HG03064 (cell line): ENCODE measurements at regions not wholly inside any gene's neighbourhood (a gene's known extent, or its start where the extent isn't known, plus 50 kb on each side); places are given as distances from the start of the nearest gene placed in this dataset.

ENCODE experiments used
- ATAC-seq: cut with Tn5 transposase; IDR thresholded peaks from one replicate; pipeline ENCODE4 v1.9.1; 2021; ENCODE audit warnings: low read depth; ENCODE audit not compliant: unreplicated experiment

DNA sequence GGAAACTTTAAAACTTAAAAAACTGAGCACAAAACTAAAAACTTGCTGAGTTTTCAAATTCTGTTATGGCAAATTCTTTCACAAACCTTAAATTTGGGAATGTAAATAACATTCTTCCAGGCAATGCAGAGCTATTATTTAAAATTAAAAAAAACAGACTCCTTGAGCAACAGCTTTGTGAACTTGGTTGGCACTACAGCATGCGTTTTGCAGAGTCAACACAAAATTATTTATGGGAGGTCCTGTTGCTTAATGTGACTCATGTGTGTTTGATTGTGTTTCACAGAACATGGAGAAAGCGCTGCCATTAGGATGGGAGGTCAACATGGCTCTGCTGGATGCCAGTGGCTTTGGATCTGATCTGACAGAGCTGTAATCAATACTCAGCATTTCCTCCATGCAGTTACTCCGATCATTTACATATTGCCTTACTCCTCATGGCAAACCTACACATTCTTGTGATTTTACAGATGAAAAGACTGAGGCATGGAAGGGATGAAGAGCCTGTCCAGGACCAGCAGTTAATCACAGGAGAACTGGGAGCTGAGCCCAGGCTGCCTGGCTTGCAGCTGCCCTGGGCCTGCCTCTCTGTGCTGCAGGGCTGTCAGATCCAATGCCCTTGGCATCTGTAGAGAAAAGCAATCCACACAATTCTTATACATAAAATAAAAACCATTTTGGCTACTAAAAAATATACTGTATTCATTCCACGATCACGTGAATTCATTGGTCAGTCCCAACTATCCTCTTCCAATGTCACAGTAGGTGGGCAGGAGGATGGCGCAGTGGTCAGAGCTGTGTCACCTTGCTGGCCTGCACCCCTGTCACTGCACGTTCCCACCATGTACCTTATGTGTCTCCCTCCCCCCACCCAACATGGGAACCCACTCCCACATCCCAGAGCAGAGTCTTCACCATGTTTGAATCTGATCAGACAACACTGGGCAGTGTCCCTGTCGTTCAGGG lies 200.9 kb downstream of the CXCL12 start:
- no peak for ATAC-seq

- no peak for ATAC-seq
Observed at GRCh38 chr10:44182909-44183308, 202.0 kb downstream of the CXCL12 start.

- ATAC-seq = no peak
Observed at GRCh38 chr10:44180321-44181168, 204.4 kb downstream of the CXCL12 start.

DNA sequence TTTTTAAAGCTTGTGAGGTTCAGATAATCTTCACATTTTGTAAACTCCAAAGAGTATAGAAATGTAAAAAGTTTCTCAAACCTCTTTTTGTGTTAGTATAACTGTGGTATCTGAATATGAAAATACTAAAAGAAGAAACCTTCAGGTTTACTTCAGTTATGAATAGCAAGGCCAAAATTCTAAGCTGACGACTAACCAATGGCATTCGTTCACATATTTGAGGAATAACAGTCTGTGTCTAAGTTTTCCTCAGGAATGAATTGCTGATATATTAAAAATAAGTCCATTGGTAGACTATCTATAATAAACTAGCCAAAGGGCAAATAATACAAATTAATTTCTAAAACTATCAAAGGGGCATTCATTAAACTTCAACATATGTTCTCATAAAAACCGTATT lies 206.0 kb downstream of the CXCL12 start:
- ATAC-seq = no peak

DNA sequence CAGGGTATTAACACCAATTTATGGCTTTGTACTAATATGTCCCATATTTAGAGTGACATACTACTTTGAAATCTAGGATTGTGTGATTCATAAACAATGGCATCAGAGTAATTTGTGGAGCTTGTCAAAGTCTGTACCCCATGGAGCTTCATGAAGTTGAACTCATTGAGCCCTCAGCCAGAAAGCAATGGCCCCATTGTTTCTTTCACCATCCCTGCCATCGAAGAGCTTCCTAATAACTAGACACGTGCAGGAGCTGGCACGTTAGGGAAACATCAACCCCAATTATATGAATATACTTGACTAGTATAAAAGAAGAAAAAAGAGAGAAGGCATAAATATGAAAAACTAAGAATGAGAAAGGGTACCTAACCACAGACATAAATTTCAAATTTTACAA lies 206.6 kb downstream of the CXCL12 start:
- ATAC-seq = no peak

DNA sequence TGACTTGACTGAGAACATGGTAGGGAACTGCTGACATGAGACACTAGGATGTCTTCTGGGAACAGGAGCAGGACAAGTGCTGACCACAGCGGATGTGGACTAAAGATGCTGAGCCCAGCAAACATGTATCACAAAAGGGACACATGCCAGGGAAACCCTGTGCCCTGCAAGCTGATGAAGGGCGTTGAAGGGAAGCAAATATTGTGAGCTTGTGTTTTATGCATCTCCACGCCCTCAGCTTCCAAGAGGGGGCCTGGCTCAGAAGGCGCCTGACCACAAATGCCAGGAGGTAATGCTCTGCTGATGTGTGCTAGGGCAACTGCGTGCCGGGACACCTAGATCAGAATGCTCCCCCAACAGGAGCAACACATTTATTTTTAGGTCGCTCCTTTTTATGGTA lies 207.3 kb downstream of the CXCL12 start:
- ATAC-seq = no peak

DNA sequence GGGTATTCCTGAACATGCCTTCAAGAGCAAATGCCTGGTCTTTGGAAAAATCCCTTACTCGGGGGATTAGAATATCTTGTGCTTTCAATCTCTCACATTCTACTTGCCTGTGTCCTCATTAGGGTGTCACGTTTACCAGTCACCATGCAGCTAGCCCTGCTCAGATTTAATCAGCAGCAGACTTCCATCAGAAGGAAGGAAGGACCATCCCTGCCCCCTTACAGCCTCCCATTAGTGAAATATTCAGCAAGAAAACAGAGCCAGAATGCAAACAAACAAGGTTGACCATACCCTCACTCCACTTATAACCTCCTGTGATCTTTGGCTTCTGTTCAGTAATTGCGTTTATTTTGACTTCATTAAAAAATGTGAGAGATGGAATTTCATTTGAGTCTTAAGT lies 208.6 kb downstream of the CXCL12 start:
- ATAC-seq = no peak

DNA sequence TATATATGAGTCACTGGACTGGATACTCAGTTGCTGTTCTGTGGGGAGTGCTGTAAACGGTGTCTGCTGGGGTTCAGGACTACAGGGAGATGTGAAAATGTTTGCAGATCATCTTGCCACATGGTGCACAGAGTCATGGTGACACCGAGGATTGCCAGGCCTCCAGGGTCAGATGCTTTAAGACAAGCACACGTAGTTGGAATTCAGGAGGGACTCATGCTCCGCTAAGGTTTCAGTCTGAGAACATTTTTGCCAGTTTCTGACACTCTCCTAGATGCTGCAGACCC lies 211.3 kb downstream of the CXCL12 start:
- ATAC-seq = no peak

DNA sequence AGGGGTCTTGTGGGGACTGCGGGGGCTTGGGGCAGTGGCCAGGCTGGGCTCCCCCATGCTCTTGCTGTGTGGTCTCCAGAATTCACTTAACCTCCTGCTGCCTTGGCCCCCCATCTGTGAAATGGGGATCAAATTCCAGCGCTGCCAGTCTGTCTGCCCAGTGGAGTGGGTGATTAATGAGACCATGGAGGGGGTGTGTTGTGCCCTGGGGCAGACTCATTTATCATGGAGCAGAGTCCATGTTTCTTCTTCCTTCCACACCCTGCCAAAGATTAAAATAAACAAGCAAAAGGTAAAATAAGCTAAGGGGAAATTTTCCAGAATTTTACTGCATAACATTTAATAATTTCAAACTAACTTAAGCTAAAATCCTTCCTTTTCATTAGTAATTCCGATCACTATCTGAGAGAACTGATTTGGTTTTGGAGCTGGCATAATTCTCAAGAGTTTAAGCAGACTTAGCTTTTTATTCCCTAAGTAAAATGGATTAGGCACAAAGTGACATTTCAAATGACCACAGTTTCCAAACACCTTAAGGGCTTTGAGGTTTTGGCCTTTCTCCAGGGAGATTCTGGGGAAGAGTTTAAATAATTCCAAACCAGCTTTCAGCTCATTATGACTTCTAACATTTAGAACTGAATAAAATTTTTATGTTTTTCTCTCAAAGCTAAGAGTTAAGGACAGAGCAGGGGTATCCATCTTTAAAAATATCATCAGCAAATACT lies 211.9 kb downstream of the CXCL12 start:
- ATAC-seq = no peak

DNA sequence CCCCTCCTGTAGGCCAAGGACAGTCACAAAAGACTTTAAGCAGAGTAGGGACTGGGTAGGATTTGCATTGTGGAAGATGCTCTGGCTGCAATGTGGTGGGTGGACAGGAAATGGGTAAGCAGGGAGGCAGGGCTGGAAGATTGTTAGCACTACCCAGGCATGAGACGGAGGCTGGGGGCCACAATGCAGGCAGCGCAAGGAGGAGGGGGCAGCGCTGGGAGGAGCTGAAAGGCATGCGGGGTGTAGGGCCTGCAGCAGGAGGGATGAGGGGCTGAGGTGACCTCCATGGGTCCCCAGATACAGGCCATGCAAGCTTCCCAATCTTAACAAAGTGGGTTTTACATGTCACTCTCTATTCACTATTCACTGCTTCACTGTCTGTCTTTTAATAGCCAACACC lies 213.1 kb downstream of the CXCL12 start:
- no peak for ATAC-seq

DNA sequence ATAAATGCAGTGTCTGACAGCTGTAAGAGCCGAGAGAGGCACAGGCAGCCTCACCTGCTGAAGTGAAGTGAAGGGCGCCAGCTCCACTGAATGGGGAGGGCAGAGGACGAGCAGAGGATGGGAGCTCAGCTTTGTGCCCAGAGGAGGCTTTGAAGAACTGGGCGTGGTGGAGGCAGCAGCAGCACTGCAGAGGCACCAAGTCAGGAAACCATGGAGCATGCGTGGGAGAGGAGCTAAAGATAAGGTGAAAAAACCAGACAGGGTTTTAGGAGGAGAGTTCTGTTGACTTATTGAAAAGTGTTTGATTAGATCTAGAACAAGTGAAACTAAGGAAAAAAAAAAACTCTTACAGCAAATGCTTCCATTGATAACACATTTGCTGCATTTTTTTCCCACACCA lies 216.4 kb downstream of the CXCL12 start:
- no peak for ATAC-seq

DNA sequence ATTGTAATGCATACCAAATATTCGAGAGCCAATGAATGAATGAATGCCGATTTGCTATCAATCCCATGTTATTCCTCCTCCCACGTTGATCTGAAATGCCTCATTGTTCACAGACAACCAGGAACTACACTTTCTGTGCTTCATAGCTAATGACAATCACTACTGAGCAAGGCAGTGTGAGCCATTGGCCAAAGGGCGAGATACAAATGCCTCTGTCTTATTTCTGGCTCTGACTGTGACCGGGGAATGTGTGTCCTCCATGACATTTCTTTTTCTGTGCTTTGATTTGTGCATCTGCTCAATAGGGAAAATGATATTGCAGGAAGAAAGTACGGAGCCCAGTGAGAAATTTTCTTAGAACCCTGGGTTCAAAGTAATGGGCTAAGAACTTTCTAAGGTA lies 217.1 kb downstream of the CXCL12 start:
- ATAC-seq = no peak

DNA sequence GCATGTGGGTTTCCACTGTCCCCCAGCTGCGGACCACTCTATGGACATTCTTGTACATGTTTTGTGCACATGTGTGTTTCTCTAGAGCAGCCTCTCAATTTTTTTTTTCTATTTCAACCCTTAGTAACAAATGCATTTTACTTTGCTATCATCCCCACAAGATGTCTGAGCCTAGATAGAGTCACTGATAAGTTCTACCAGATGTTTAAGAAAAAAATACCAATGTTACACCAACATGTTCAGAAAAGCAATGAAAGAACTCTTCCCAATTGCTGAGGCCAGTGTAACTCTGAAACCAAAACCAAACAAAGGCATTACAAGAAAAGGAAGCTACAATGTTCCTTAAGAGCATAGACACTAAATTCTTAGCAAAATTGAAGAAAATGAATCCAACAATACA lies 218.5 kb downstream of the CXCL12 start:
- ATAC-seq = no peak

- ATAC-seq = no peak
Observed at GRCh38 chr10:44164251-44164956, 220.5 kb downstream of the CXCL12 start.

DNA sequence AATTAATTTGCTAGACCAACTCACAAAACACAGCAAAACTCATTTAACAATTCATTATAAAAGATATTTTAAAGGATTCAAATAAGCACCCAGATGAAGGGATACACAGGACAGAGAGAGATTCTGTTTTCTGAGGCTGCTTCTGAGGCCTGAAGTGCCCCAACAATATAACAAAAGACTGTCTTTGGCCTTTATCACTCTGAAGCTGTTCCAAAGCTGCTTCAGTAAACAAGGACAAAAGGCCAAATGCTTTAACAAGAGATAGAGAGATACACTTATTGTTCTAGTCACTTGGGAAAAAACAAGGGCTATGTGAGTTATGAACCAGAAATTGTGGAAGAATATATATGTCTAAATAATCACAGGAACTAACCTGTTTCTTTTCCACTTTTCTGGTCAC lies 223.7 kb downstream of the CXCL12 start:
- ATAC-seq = no peak

DNA sequence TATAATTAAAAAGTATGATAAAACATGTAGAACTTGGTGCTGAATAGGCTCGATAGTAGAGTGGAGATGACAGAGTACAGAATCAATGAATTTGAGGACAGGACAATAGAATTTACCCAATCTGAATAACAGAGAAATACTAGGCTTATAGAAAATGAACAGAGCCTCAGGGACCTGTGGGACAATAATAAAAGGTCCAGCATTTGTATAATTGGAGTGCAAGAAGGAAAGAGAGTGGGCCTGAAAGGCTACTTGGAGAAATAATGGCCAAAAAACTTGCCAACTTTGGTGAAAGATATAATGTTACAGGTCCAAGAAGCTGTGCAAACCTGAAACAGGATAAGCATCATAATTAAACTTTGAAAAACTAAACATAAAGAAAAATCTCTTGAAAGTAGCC lies 227.3 kb downstream of the CXCL12 start:
- no peak for ATAC-seq

DNA sequence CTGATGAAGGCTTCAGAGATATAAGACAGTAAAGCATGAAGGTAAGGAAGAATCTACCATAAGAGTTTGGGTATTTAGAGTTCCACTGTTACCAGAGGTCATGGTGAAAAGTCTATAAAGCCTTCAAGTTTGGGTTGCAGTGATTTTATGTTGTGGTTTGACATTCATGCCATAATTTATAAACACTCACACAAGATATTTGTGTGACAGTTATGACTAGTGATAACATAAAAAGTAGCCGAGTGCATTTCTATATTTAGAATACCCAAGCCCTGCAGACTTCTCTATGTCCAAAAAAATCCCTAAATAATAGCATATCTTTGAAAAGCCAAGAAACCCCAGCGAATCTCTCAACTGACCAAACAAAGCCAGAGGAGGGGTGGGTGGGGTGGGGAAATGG lies 229.9 kb downstream of the CXCL12 start:
- ATAC-seq = no peak

DNA sequence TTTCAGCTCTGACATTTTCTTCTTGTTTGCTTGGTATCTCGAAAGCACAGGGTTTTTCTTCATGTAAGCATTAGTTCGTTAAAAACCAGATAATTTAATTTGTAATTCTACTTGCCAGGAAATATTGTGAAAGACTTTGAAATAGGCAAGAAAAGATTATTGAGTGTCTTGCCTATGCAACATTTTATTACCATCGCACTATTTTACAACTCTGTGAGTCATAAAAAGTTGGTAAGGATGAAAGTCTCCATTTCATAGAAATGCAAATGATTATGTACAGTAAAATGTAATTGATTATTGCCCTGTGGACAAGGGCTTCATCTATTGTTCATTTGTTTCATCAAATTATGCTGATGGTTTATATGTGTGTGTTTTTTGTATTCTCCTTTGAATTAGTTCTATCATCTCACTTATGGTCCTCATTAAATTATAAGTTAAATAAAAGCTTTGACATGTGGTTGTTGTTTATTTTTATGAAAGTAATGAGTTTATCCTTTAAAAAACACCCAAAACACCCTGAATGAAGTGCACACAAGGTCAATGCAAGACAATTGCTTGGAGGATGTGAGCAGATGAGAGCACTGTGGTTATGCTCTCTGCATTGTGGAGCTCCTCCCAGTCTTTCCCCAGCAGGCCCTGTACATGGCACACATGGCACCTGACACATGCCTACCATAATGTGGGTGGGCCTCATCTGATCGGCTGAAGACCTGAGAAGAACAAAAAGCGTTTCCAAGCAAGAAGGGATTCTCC lies 230.8 kb downstream of the CXCL12 start:
- no peak for ATAC-seq

GRCh38 chr10:44143556-44143955 lies 241.3 kb downstream of the CXCL12 start:
- no peak for ATAC-seq
